GM12878 (cell line): ENCODE measurements at regions not wholly inside any gene's neighbourhood (a gene's known extent, or its start where the extent isn't known, plus 50 kb on each side); places are given as distances from the start of the nearest gene placed in this dataset.

Experiments used
- ATAC-seq: fragments of 200-7000 bp; cut with Tn5 transposase; 3 replicates; pipeline ENCODE4 v1.9.1; 2020; ENCODE audit warnings: mild to moderate bottlenecking, moderate library complexity
- BruUV-seq: library from RNA; stranded (reverse); fragments of 400-500 nt; replicated peaks from 2 replicates; lab custom pipeline; 2021; lab: Mats Ljungman, UMichigan
- CTCF ChIA-PET: fragments of 300-600 bp; sonication (Branson Sonifier 250); formaldehyde crosslinking; extraction: SDS; loops from one replicate; lab custom pipeline; 2021; ENCODE audit warnings: inconsistent platforms; lab: Yijun Ruan, JAX
- POLR2A ChIA-PET: fragments of 350-600 bp; formaldehyde crosslinking; extraction: SDS; loops from one replicate; lab custom pipeline; 2021; ENCODE audit warnings: inconsistent platforms; lab: Charles Lee
- RAD21 ChIA-PET: fragments of 300-600 bp; sonication (Branson Sonifier 250); formaldehyde crosslinking; loops from one replicate; lab custom pipeline; 2023; ENCODE audit warnings: antibody characterized with exemption; ENCODE audit not compliant: unreplicated experiment; lab: Charles Lee
- SMC1A ChIA-PET: fragments of 300-600 bp; sonication (Branson Sonifier 250); formaldehyde crosslinking; loops from one replicate; lab custom pipeline; 2023; ENCODE audit not compliant: unreplicated experiment, uncharacterized antibody; lab: Charles Lee
- DNase-seq: peaks from one replicate; pipeline ENCODE4 v3.0.0-alpha.2; 2011; ENCODE audit warnings: low read depth, low spot score
- FAIRE-seq: peaks from 3 replicates; lab custom pipeline; 2011; peaks lifted over from hg19 to GRCh38; lab: Jason Lieb, UNC
- H2AFZ ChIP-seq: 2 replicates; pipeline ENCODE4 v1.6.0; 2011; ENCODE audit warnings: low read depth, low read length, control low read depth; ENCODE audit not compliant: control insufficient read depth
- H3K27ac ChIP-seq: 2 replicates; pipeline ENCODE4 v1.5.1; 2011; ENCODE audit warnings: control low read depth; ENCODE audit not compliant: control insufficient read depth, insufficient read depth
- H3K27me3 ChIP-seq, 2 experiments: replicated peaks in 1 of 2; 2 replicates each; pipeline versions ENCODE4 v1.6.0 to v1.6.1; 2011; ENCODE audit warnings: low read length in 1 of 2; ENCODE audit not compliant: control insufficient read depth in 2 of 2, insufficient read depth in 2 of 2
- H3K36me3 ChIP-seq, 2 experiments: 2 replicates each; pipeline ENCODE4 v1.5.1; 2011; ENCODE audit warnings: low read length in 1 of 2; ENCODE audit not compliant: control insufficient read depth in 2 of 2, insufficient read depth in 2 of 2
- H3K4me1 ChIP-seq: 2 replicates; pipeline ENCODE4 v1.6.1; 2011; ENCODE audit warnings: mild to moderate bottlenecking, low read length, moderate library complexity, mixed read lengths; ENCODE audit not compliant: control insufficient read depth, insufficient read depth
- H3K4me2 ChIP-seq: 2 replicates; pipeline ENCODE4 v1.6.0; 2011; ENCODE audit warnings: control low read depth; ENCODE audit not compliant: control insufficient read depth, insufficient read depth
- H3K4me3 ChIP-seq: fragments of 200-600 bp; sonication (generic); 2 replicates; pipeline ENCODE4 v1.5.1; 2016
- H3K79me2 ChIP-seq: 2 replicates; pipeline ENCODE4 v1.6.0; 2011; ENCODE audit warnings: low read length; ENCODE audit not compliant: control insufficient read depth, insufficient read depth
- H3K9ac ChIP-seq: 2 replicates; pipeline ENCODE4 v1.8.0; 2011; ENCODE audit warnings: low read length, control low read depth, mixed read lengths; ENCODE audit not compliant: control insufficient read depth, insufficient read depth
- H3K9me3 ChIP-seq: replicated peaks from 3 replicates; pipeline ENCODE4 v1.5.1; 2011; ENCODE audit warnings: mild to moderate bottlenecking, low read length; ENCODE audit not compliant: control insufficient read depth, insufficient read depth
- H4K20me1 ChIP-seq: 2 replicates; pipeline ENCODE4 v1.6.0; 2011; ENCODE audit not compliant: control insufficient read depth, insufficient read depth
- BMI1 ChIP-seq: fragments of 450-650 bp; IDR thresholded peaks from 2 replicates; pipeline ENCODE4 v1.6.1; 2016; ENCODE audit warnings: mild to moderate bottlenecking, moderate library complexity, borderline replicate concordance
- KLF5 ChIP-seq: fragments of 450-650 bp; IDR thresholded peaks from 2 replicates; pipeline ENCODE4 v1.6.1; 2014; ENCODE audit warnings: mild to moderate bottlenecking; ENCODE audit not compliant: partially characterized antibody
- MEF2B ChIP-seq: fragments of 450-650 bp; IDR thresholded peaks from 2 replicates; pipeline ENCODE4 v1.6.1; 2018; ENCODE audit warnings: mild to moderate bottlenecking, moderate library complexity; ENCODE audit not compliant: partially characterized antibody, poor library complexity, severe bottlenecking
- POLR2A ChIP-seq: IDR thresholded peaks from 2 replicates; pipeline ENCODE4 v1.6.1; 2011; ENCODE audit warnings: low read depth, mild to moderate bottlenecking, low read length
- TARDBP ChIP-seq: IDR thresholded peaks from 2 replicates; pipeline ENCODE4 v1.6.1; 2016; ENCODE audit warnings: borderline replicate concordance
- YY1 ChIP-seq: IDR thresholded peaks from 2 replicates; pipeline ENCODE4 v1.6.1; 2011; ENCODE audit warnings: low read depth, mild to moderate bottlenecking, low read length
- ZSCAN29 ChIP-seq: fragments of 450-650 bp; IDR thresholded peaks from 2 replicates; pipeline ENCODE4 v1.6.1; 2017; ENCODE audit warnings: mild to moderate bottlenecking, moderate library complexity
- WGBS: methylation state at CpG from one replicate; pipeline ENCODE4 v1.1.6; 2016; ENCODE audit warnings: low lambda C conversion rate; ENCODE audit not compliant: insufficient replicate concordance, insufficient coverage; ENCODE audit errors: missing lambda C conversion rate; 5-methylcytosine and 5-hydroxymethylcytosine counted together
- in situ Hi-C: fragments of 300-500 bp; cut with MboI; formaldehyde crosslinking; loops from 9 replicates; pipeline ENCODE4 v1.14.3; 2018; ENCODE audit warnings: mixed read lengths
- intact Hi-C: fragments of 100-400 bp; cut with micrococcal nuclease; formaldehyde crosslinking; loops from one replicate; pipeline ENCODE4 v1.14.2; 2022; ENCODE audit not compliant: unreplicated experiment
- TF ChIP-seq, protein P1 (sequence below): fragments of 450-650 bp; conservative IDR thresholded peaks from 2 replicates; pipeline ENCODE4 v1.6.1; 2017; ENCODE audit warnings: mild to moderate bottlenecking, moderate library complexity
- TF ChIP-seq, protein P2 (sequence below): fragments of 450-650 bp; formaldehyde crosslinking; IDR thresholded peaks from 2 replicates; pipeline ENCODE4 v1.5.0; 2022; ENCODE audit warnings: mild to moderate bottlenecking, missing genetic modification characterization

GRCh38 chr15:35137190-35137574 is 52.1 kb upstream of the NANOGP8 start:
- Histone ChIP-seq H3K27me3 (no peaks in the 10 kb centered on the region), H3K79me2 (no peaks in the 10 kb centered on the region), H3K36me3 (no peaks in the 10 kb centered on the region), H2AFZ (peak overlapping the region; percentile 66), H3K9me3 (no peaks in the 10 kb centered on the region; the same call in 1 of the 3 replicates), H4K20me1 (no peaks in the 10 kb centered on the region), H3K4me2 (peak overlapping the region; percentile 94), H3K4me1 (peaks cover 10% of the 10 kb centered on the region), H3K9ac (peak overlapping the region; percentile 26; the same call in 1 of the 2 replicates), H3K27ac (peak overlapping the region; percentile 77; the same call in 1 of the 2 replicates), H3K4me3 (no peak overlapping the region)
- CTCF ChIA-PET, result interaction anchor here (0.9 to 1.2 kb wide), 3 partner anchors 10 to 307 kb away, joined by 3 to 5 read pairs (median 3); no protein-coding TSS in a partner anchor
- intact Hi-C loops (loop anchor here (10.0 kb wide), 1 partner anchor 152 kb away; the partner anchor contains the start of gene ZNF770), in situ Hi-C loops (no loop called here)
- POLR2A ChIA-PET, result interaction anchor here (0.7 kb wide), 1 partner anchor 410 kb away, joined by 7 read pairs; no protein-coding TSS in a partner anchor
- no peak for ATAC-seq
- RAD21 ChIA-PET, result interaction anchor here (0.9 to 3.0 kb wide), 4 partner anchors 11 to 149 kb away, joined by 3 to 11 read pairs (median 3); partner anchors contain the start of gene ZNF770
- no TSS peak for BruUV-seq
- FAIRE-seq, result no peak
- TF ChIP-seq YY1 (no peak), KLF5 (no peak)
- SMC1A ChIA-PET, result interaction anchor here (0.9 to 1.9 kb wide), 9 partner anchors 17 to 308 kb away, joined by 3 to 11 read pairs (median 4); no protein-coding TSS in a partner anchor
- no peak for DNase-seq

DNA sequence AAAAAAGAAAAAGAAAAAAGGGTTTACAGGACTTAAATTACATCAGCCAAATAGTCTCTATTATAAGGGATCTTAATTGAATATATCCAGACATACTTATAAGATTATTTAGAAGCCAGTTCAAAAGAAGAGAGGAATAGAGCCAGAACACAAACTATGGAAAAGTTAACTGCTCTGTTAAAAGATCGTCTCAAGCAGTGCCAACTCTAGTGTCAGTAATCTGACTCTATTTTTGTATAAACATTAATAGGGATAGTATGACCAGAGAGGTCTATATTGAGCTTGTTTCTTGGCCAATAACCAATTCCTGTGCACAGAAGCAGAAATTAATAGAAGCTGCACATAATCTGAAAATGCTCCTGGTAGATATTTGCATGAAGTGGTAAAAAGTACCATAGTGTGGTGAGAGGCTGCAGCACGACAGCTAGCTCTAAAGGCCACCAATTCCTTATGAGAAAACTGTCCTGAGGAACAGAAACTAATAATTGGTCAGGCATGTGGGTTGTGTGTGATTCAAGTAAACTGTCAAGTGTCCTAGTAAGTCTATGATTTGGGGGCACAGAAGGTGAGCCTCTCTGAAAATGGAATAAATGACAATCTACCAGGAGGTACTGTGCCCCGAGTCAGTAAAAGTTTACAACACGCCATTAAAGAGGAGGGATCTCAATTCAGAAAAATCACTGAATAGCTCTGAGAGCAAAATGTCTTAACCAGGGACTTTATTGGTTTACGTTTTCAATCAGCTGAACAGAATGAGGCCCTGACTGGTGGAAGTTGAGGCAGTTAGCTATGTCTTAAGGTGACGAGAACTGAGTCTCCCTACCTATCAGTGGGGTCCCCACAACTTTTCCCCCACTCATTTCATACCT is 51.5 kb upstream of the NANOGP8 start:
- H3K27me3 ChIP-seq, result no peaks in the 10 kb centered on the region
- ATAC-seq, result peak; percentile 99
- intact Hi-C loops, result loop anchor here (10.0 kb wide), 1 partner anchor 152 kb away; the partner anchor contains the start of gene ZNF770
- peak overlapping the region; percentile 26; the same call in 1 of the 2 replicates for H3K9ac ChIP-seq
- ChIA-PET POLR2A (interaction anchor here (0.7 kb wide), 1 partner anchor 411 kb away, joined by 7 read pairs; no protein-coding TSS in a partner anchor), CTCF (interaction anchor here (0.9 to 1.2 kb wide), 3 partner anchors 10 to 308 kb away, joined by 3 to 5 read pairs (median 3); no protein-coding TSS in a partner anchor), SMC1A (interaction anchor here (0.8 to 1.9 kb wide), 10 partner anchors 17 to 308 kb away, joined by 3 to 11 read pairs (median 4); no protein-coding TSS in a partner anchor), RAD21 (interaction anchor here (0.9 to 3.0 kb wide), 4 partner anchors 12 to 148 kb away, joined by 3 to 11 read pairs (median 3); partner anchors contain the start of gene ZNF770)
- H3K4me3 ChIP-seq, result no peak overlapping the region
- no peaks in the 10 kb centered on the region for H3K79me2 ChIP-seq
- DNase-seq, result peak; percentile 94
- peak overlapping the region; percentile 94 for H3K4me2 ChIP-seq
- no peaks in the 10 kb centered on the region for H3K36me3 ChIP-seq
- H3K4me1 ChIP-seq, result peaks cover 10% of the 10 kb centered on the region
- no TSS peak for BruUV-seq
- H4K20me1 ChIP-seq, result no peaks in the 10 kb centered on the region
- H2AFZ ChIP-seq, result peak overlapping the region; percentile 66
- FAIRE-seq, result peak; percentile 99
- H3K9me3 ChIP-seq, result no peaks in the 10 kb centered on the region; the same call in 1 of the 3 replicates
- in situ Hi-C loops, result no loop called here
- 9% methylated on average over 6 of the region's 6 CpGs for WGBS
- H3K27ac ChIP-seq, result peak overlapping the region; percentile 77; the same call in 1 of the 2 replicates
- TF ChIP-seq POLR2A (no peak), BMI1 (peak; percentile 89), ZSCAN29 (peak; percentile 61; the same call in 1 of the 2 replicates), MEF2B (peak; percentile 83), TARDBP (no peak)
- TF ChIP-seq, protein P1, sequence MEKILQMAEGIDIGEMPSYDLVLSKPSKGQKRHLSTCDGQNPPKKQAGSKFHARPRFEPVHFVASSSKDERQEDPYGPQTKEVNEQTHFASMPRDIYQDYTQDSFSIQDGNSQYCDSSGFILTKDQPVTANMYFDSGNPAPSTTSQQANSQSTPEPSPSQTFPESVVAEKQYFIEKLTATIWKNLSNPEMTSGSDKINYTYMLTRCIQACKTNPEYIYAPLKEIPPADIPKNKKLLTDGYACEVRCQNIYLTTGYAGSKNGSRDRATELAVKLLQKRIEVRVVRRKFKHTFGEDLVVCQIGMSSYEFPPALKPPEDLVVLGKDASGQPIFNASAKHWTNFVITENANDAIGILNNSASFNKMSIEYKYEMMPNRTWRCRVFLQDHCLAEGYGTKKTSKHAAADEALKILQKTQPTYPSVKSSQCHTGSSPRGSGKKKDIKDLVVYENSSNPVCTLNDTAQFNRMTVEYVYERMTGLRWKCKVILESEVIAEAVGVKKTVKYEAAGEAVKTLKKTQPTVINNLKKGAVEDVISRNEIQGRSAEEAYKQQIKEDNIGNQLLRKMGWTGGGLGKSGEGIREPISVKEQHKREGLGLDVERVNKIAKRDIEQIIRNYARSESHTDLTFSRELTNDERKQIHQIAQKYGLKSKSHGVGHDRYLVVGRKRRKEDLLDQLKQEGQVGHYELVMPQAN, result 0 out of 2 replicates have a peak, but pooled peaks have one; percentile 20
- TF ChIP-seq, protein P2, sequence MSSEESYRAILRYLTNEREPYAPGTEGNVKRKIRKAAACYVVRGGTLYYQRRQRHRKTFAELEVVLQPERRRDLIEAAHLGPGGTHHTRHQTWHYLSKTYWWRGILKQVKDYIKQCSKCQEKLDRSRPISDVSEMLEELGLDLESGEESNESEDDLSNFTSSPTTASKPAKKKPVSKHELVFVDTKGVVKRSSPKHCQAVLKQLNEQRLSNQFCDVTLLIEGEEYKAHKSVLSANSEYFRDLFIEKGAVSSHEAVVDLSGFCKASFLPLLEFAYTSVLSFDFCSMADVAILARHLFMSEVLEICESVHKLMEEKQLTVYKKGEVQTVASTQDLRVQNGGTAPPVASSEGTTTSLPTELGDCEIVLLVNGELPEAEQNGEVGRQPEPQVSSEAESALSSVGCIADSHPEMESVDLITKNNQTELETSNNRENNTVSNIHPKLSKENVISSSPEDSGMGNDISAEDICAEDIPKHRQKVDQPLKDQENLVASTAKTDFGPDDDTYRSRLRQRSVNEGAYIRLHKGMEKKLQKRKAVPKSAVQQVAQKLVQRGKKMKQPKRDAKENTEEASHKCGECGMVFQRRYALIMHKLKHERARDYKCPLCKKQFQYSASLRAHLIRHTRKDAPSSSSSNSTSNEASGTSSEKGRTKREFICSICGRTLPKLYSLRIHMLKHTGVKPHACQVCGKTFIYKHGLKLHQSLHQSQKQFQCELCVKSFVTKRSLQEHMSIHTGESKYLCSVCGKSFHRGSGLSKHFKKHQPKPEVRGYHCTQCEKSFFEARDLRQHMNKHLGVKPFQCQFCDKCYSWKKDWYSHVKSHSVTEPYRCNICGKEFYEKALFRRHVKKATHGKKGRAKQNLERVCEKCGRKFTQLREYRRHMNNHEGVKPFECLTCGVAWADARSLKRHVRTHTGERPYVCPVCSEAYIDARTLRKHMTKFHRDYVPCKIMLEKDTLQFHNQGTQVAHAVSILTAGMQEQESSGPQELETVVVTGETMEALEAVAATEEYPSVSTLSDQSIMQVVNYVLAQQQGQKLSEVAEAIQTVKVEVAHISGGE (CRISPR knock-in tag), result no peak
